ENCODE measurements at regions not wholly inside any gene's neighbourhood (a gene's known extent, or its start where the extent isn't known, plus 50 kb on each side); places are given as distances from the start of the nearest gene placed in this dataset.

- DNase-seq (ENCODE audit: extremely low spot score) = no peak
- CTCF ChIA-PET = no interaction called here
- POLR2A ChIA-PET = no interaction called here
- no peak for TF ChIP-seq CTCF (IDR thresholded peaks at IDR 0.05; ENCODE audit: control extremely low read depth, extremely low read depth, low read depth, missing control alignments)
These were observed 153.6 kb downstream of the SHANK2 start for GRCh38 chr11:71098776-71099175.

GRCh38 chr11:71097506-71098240 lies 154.7 kb downstream of the SHANK2 start:
- DNase-seq (ENCODE audit: extremely low spot score) = no peak
- ChIA-PET CTCF (no interaction called here), POLR2A (no interaction called here)
- no peak for TF ChIP-seq CTCF (IDR thresholded peaks at IDR 0.05; ENCODE audit: control extremely low read depth, extremely low read depth, low read depth, missing control alignments)

- no peak for DNase-seq (ENCODE audit: extremely low spot score)
- no peak for TF ChIP-seq CTCF (IDR thresholded peaks at IDR 0.05; ENCODE audit: control extremely low read depth, extremely low read depth, low read depth, missing control alignments)
- ChIA-PET CTCF (no interaction called here), POLR2A (no interaction called here)
These were observed 155.5 kb downstream of the SHANK2 start for GRCh38 chr11:71096751-71097388.

- POLR2A ChIA-PET = no interaction called here
- no peak for DNase-seq (ENCODE audit: extremely low spot score)
- no peak for TF ChIP-seq CTCF (IDR thresholded peaks at IDR 0.05; ENCODE audit: control extremely low read depth, extremely low read depth, low read depth, missing control alignments)
- CTCF ChIA-PET = no interaction called here
These were observed 157.0 kb downstream of the SHANK2 start for GRCh38 chr11:71095294-71095850.

GRCh38 chr11:71094296-71095077 lies 157.9 kb downstream of the SHANK2 start:
- POLR2A ChIA-PET = no interaction called here
- CTCF ChIA-PET = no interaction called here
- no peak for TF ChIP-seq CTCF (IDR thresholded peaks at IDR 0.05; ENCODE audit: control extremely low read depth, extremely low read depth, low read depth, missing control alignments)
- DNase-seq (ENCODE audit: extremely low spot score) = no peak

GRCh38 chr11:71093783-71094182 lies 158.6 kb downstream of the SHANK2 start:
- CTCF ChIA-PET = no interaction called here
- POLR2A ChIA-PET = no interaction called here
- TF ChIP-seq CTCF (IDR thresholded peaks at IDR 0.05; ENCODE audit: control extremely low read depth, extremely low read depth, low read depth, missing control alignments) = no peak
- DNase-seq (ENCODE audit: extremely low spot score) = no peak

Data from GM10248 (cell line).